Activated CD4-positive, alpha-beta T cell treated with anti-CD3 and anti-CD28 coated beads, Interleukin-2, amount 50 U/mL, for 16 hours (primary cell): ENCODE measurements at regions not wholly inside any gene's neighbourhood (a gene's known extent, or its start where the extent isn't known, plus 50 kb on each side); places are given as distances from the start of the nearest gene placed in this dataset.
"Not testable (repeated sequence)": the region's sequence is repeated elsewhere in the genome, so short reads cannot be mapped to it uniquely, and the experiment has no call there.

Source experiments
- DNase-seq: peaks from one replicate; pipeline ENCODE4 v3.0.0-alpha.2; 2020

- DNase-seq, result no peak
These were observed 154.1 kb upstream of the SYT10 start for GRCh38 chr12:33593753-33594152.

- DNase-seq, result no peak
These were observed 156.4 kb upstream of the SYT10 start for GRCh38 chr12:33596061-33596460.

GRCh38 chr12:33596814-33597213 lies 157.2 kb upstream of the SYT10 start:
- DNase-seq, result no peak

GRCh38 chr12:33602515-33602914 lies 162.9 kb upstream of the SYT10 start:
- DNase-seq, result no peak

- no peak for DNase-seq
These were observed 166.1 kb upstream of the SYT10 start for GRCh38 chr12:33605757-33606156.

GRCh38 chr12:33609910-33610309 lies 170.3 kb upstream of the SYT10 start:
- DNase-seq, result no peak

- DNase-seq, result no peak
These were observed 175.0 kb upstream of the SYT10 start for GRCh38 chr12:33614630-33615029.

- no peak for DNase-seq
These were observed 177.6 kb upstream of the SYT10 start for GRCh38 chr12:33617218-33617617.

GRCh38 chr12:33628087-33628486 lies 188.5 kb upstream of the SYT10 start:
- DNase-seq, result no peak

- peak; percentile 18 for DNase-seq
These were observed 194.9 kb upstream of the SYT10 start for GRCh38 chr12:33634544-33634943.

- not testable (repeated sequence) for DNase-seq
These were observed 197.3 kb upstream of the SYT10 start for GRCh38 chr12:33636930-33637329.

GRCh38 chr12:33639975-33640374 lies 200.4 kb upstream of the SYT10 start:
- no peak for DNase-seq

- no peak for DNase-seq
These were observed 210.4 kb upstream of the SYT10 start for GRCh38 chr12:33649992-33650391.

- no peak for DNase-seq
These were observed 211.2 kb upstream of the SYT10 start for GRCh38 chr12:33650832-33651231.

GRCh38 chr12:33653362-33653761 lies 213.7 kb upstream of the SYT10 start:
- DNase-seq, result no peak

- no peak for DNase-seq
These were observed 214.7 kb upstream of the SYT10 start for GRCh38 chr12:33654313-33654712.

- no peak for DNase-seq
These were observed 223.5 kb upstream of the SYT10 start for GRCh38 chr12:33663000-33663654.

- DNase-seq, result no peak
These were observed 229.7 kb upstream of the SYT10 start for GRCh38 chr12:33669349-33669748.

GRCh38 chr12:33670284-33670683 lies 230.7 kb upstream of the SYT10 start:
- DNase-seq, result no peak

- no peak for DNase-seq
These were observed 232.1 kb upstream of the SYT10 start for GRCh38 chr12:33671676-33672075.

- no peak for DNase-seq
These were observed 233.4 kb upstream of the SYT10 start for GRCh38 chr12:33672836-33673577.

GRCh38 chr12:33676866-33677265 lies 237.2 kb upstream of the SYT10 start:
- DNase-seq, result no peak

- no peak for DNase-seq
These were observed 238.8 kb upstream of the SYT10 start for GRCh38 chr12:33678221-33678964.

GRCh38 chr12:33690562-33690961 lies 250.9 kb upstream of the SYT10 start:
- DNase-seq, result no peak
